GM10266 (cell line): ENCODE measurements at regions not wholly inside any gene's neighbourhood (a gene's known extent, or its start where the extent isn't known, plus 50 kb on each side); places are given as distances from the start of the nearest gene placed in this dataset.

Source experiments
- DNase-seq: peaks from one replicate; pipeline ENCODE4 v3.0.0; 2012; ENCODE audit errors: extremely low spot score
- TF ChIP-seq, protein P1 (sequence below): IDR thresholded peaks from 2 replicates; pipeline ENCODE4 v1.5.1; 2012; ENCODE audit warnings: mild to moderate bottlenecking, low read depth; ENCODE audit not compliant: control insufficient read depth, insufficient read depth; ENCODE audit errors: missing control alignments

- TF ChIP-seq, protein P1, sequence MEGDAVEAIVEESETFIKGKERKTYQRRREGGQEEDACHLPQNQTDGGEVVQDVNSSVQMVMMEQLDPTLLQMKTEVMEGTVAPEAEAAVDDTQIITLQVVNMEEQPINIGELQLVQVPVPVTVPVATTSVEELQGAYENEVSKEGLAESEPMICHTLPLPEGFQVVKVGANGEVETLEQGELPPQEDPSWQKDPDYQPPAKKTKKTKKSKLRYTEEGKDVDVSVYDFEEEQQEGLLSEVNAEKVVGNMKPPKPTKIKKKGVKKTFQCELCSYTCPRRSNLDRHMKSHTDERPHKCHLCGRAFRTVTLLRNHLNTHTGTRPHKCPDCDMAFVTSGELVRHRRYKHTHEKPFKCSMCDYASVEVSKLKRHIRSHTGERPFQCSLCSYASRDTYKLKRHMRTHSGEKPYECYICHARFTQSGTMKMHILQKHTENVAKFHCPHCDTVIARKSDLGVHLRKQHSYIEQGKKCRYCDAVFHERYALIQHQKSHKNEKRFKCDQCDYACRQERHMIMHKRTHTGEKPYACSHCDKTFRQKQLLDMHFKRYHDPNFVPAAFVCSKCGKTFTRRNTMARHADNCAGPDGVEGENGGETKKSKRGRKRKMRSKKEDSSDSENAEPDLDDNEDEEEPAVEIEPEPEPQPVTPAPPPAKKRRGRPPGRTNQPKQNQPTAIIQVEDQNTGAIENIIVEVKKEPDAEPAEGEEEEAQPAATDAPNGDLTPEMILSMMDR, result no peak
- no peak for DNase-seq
Observed at GRCh38 chr13:80599765-80600164, 258.8 kb upstream of the SPRY2 start.

DNA sequence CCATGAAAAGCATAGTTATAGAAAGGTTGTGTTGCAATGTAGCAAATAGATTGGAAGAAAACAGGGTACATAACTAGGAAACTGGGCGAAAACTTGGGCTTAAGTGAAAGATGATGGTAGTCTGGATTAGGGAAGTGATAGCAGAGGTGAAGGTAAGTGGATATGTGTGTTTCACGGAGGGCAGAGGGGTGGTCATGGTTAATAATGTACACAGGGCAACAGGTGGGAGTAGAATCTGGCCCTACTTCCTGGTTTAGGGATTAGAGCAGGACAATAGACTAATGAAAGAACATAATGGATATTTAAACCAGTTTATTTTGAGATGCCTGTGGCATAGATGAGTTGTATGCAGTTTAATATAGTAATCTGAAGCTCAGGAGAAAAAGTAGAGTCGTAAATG lies 257.3 kb upstream of the SPRY2 start:
- no peak for DNase-seq
- TF ChIP-seq, protein P1, result no peak

- TF ChIP-seq, protein P1, result no peak
Observed at GRCh38 chr13:80591976-80592740, 251.2 kb upstream of the SPRY2 start.

DNA sequence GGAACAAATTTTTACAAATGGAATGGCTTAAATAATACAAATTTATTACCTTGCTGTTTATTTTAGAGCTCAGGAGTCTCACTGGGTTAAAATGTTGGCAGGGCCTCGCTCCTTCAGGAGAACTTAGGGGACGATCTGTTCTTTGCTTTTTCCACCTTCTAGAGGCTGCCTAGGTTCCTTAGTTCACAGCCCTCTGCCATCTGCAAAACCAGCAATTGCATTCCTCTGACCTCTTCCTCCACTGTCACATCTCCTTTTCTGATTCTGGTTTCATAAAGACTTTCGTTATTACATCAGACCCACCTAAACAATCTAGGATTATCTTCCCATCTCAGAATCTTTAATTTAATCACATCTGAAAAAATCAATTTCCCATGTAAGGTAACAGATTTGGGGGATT lies 249.6 kb upstream of the SPRY2 start:
- TF ChIP-seq, protein P1, result no peak

More at GRCh38 chr13:80591976-80592740, 251.2 kb upstream of the SPRY2 start:
- DNase-seq, result no peak

DNA sequence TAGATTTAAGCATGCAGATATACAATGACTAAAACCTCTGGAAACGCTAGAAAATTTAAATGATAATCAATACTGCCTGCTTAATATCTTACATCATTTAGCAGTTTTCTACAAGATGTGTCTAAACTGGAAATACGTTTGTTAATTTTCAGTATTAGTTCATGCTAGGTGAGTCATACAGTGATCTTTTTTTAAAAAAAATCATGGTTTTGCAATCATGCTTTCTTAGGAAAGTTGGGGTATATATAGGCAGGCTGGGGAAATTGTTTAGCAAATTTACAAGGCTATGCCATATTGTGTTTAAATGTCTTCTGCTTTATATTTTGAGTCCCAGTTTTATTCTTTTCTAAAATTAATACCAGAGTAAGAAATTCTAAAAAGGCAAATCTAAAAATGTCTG lies 245.4 kb upstream of the SPRY2 start:
- TF ChIP-seq, protein P1, result no peak

More for the DNA sequence above, 249.6 kb upstream of the SPRY2 start:
- DNase-seq, result no peak

GRCh38 chr13:80585531-80585930 lies 244.6 kb upstream of the SPRY2 start:
- TF ChIP-seq, protein P1, result no peak
- no peak for DNase-seq

More for the DNA sequence above, 245.4 kb upstream of the SPRY2 start:
- no peak for DNase-seq

GRCh38 chr13:80584785-80585184 lies 243.9 kb upstream of the SPRY2 start:
- TF ChIP-seq, protein P1, result no peak
- DNase-seq, result no peak
